Left lobe of liver (tissue), 2 donors: ENCODE measurements at regions not wholly inside any gene's neighbourhood (a gene's known extent, or its start where the extent isn't known, plus 50 kb on each side); places are given as distances from the start of the nearest gene placed in this dataset.
"Not testable (repeated sequence)": the region's sequence is repeated elsewhere in the genome, so short reads cannot be mapped to it uniquely, and the experiment has no call there.

Source experiments
- ATAC-seq: fragments of 200-7000 bp; cut with Tn5 transposase; one replicate; pipeline ENCODE4 v1.9.1; 2020; ENCODE audit warnings: mild to moderate bottlenecking, moderate library complexity
- DNase-seq: peaks from one replicate; pipeline ENCODE4 v3.0.0-alpha.2; 2020; ENCODE audit warnings: low spot score
- donor health status: DM: no; HTN: no; CAD: no; lungs with moderate emphysema.
- donor health status: DM: no; HTN: yes; CAD: no.

DNA sequence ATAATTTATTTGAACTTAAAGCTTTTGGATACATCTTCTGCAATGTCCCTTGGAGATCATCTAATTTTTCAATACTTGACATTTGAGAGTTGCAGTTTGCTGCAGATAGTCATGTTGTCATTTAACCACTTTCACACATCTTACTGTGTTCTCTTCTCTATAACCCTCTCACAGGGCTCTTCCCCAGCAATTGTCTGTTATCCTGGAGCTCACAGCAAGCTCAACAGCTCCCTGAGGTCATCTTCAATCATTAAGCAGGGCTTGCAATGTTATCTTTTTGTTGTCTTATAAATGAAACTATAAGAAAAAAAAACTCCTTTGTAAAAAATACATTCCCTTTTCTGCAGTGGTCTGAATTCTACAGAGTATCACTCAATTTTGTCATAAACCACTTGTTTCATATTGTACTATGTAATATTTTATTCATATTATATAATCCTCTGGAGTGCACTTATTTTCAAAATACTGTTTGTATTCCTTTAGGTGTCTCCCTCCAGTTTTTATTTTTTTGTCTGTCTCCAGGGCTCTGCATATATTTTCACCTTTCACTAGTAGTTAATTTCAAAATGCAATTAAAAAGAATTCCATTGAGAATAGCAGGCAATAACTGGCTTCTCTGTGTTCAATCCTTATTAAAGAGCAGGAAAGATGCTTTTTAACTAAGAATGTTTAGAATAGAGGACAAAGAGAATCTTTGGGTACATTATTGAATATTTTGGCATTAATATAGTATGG, 106.3 kb upstream of the ARSJ start:
- DNase-seq (no peak), ATAC-seq (no peak)

DNA sequence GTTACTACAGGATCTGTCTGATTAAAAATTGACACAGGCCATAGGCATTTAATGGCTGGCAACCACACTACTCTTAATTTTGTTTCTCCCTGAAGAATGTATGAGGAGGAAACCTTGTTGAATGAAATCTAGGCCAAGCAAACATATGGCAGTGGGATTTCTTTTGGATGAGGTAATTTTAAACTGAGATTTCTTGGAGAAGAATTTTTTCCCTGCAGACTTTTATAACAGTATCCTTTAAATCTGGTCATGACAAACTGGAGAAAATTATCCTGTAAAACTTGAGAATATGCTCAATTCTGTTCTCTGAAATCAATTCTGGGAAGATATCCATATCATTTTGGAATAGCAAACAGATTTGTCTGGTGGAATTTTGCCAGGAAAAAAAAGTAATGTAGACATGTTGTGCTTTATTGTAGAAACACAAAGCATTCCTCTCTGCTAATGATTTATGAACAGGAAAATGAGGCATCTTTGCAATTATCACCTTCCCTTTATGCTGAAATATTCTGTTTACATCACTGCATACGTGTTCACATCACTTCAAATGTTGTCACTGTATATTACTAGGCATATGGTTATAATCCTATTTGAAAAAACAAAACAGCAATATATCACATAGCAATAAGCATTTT, 108.3 kb upstream of the ARSJ start:
- ATAC-seq = no peak
- DNase-seq = no peak

DNA sequence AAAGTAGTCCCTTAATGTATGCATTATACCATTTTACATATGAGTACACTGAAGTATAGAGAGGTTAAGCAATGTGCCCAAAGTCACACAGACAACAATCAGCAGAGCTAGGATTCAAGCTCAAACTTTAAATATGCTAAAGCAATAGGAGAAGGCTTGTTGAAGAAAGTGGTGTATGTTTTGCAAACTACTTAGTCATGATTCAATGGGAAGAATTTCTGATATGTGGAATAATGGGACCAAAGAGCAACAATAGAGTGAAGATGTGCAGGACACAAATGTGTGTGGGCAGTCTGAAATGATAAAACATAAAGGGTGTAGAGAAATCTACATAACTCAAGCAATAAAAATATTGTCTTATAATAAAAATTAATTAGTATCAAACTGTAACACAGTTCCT, 109.0 kb upstream of the ARSJ start:
- no peak for ATAC-seq
- DNase-seq = no peak

DNA sequence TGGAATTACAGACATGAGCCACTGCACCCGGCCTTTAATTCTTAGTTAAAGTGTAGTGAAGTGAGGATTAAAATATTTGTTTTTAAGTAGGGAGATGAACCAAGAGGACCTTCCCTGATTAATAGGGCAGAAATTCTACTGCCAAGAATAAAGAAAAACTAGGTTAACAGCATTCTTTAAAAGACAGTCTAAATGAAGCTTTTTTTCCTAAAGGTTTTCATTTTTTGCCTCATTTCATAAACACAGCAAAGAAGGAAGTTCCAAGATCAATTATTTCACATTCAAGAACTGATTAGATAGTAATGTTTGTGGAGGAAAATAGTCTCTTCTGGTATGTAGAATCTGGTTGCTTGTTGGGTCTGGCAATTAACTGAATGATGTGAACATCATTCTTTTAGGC, 112.1 kb upstream of the ARSJ start:
- DNase-seq = no peak
- no peak for ATAC-seq

DNA sequence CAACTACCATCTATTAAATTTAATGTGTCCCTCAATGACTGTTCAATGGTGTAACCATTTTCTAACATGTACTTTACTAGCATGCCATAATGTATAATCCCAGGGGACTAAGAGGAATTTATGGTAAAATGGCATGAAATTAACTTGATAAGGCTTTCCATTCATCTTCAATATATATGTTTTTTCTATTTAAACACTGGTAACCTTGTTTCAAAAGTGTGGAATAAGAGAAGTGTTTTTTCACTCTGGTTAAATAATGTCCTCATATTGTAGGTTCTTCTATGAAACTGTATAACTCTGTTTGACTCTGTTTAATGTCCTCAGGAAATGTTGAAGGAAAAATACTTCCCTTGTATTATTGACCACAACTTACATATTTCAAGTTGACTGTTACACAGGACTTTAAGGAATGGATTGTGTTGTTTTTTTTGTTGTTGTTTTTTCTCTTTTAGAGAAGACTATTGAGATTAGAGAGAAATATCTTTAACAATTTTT, 113.8 kb upstream of the ARSJ start:
- no peak for ATAC-seq
- no peak for DNase-seq

DNA sequence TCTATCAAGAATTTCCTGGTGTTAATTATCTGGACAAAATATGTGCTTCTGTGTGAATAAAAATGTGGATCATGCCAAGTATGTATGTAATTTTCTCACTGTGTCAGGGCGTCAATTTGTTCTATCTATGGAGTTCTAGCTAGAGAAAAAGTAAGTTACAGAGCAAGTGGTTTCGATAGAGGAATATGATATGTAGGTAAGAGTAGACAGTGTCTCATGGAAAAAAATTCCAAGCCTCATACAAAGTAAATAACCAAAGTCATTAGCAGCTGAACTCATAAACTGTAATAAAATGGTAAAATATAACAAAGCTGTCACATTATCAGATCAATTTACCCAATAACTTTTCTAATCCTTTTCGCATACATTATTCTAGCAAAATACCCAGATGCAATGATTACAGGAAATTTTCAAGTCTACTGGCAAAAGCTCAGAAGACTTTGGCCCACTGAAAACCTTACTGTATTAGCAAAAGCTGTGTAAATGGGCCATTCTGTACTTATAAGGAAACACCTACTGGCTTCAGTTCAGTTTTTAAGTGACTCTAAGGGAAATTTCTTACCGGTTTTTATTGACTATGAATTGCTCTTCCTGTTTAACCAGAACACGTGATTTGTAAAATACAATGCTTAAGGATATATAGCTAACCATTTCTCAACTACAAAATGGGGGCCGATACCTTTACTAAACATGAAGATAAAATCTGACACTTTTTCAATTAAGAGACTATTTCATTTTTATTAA, 121.0 kb upstream of the ARSJ start:
- no peak for ATAC-seq
- DNase-seq = no peak

GRCh38 chr4:114103908-114104307, 124.5 kb upstream of the ARSJ start:
- DNase-seq = no peak
- no peak for ATAC-seq

GRCh38 chr4:114108869-114109268, 129.4 kb upstream of the ARSJ start:
- ATAC-seq (no peak), DNase-seq (no peak)

GRCh38 chr4:114109776-114110175, 130.3 kb upstream of the ARSJ start:
- no peak for DNase-seq
- no peak for ATAC-seq

DNA sequence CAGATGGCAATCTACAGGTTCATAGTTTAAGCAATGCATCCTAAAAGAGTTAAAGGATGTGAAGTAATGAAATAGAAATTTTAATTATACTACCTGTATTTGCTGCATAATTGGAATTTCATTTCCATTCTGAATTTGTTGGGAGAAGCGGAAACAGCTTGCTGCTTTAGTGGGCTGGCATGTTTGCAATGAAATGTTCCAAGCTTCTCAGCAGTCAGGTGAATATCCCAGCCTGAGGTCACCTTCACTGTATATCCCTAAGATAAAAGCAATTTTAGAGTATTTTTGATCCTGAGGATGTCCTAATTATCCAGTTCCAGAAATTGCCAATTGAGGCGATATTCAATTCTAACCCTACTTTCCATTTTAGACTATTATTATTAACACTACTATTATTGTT, 136.1 kb upstream of the ARSJ start:
- DNase-seq = no peak
- ATAC-seq = no peak

DNA sequence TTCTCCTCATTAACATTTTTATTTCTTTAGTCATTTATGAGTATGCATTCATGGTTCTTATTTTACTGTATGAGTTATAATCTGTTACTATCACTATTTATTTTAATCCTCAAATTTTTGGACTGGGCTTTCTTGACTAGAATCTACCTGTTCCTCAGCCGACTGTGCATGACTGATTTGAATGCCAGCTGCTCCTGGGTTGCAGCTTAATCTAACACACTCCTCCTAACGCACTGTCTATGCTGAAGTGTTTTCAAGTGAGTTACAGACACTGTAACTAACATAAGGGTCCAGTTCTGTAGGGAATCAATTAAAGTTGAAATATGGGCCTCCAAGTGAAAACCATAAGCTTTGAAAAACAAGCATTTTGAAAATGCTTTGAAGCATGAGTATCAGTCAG, 137.4 kb upstream of the ARSJ start:
- no peak for ATAC-seq
- DNase-seq = no peak

- DNase-seq (no peak), ATAC-seq (no peak)
These were observed 141.8 kb upstream of the ARSJ start for GRCh38 chr4:114121221-114121620.

- DNase-seq = no peak
- no peak for ATAC-seq
These were observed 152.8 kb upstream of the ARSJ start for GRCh38 chr4:114132199-114132598.

DNA sequence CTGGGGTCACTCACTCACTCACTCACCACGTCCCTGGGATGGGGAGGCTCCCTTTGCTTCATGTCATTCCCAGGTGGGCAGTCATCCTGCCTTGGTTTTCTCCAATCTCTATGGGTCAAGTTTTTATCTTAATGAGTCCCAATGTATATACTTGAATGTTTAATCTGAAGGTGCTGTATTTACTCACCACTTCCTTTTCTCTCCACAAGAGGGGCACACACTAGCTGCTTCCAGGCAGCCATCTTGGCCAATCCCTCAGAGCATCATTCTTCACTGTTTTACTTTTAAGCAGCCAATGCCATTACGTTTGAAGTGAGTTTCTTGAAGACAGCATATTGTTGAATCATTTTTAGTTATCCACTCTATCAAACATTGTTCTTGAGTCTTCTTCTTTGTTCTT, 153.4 kb upstream of the ARSJ start:
- ATAC-seq = no peak

GRCh38 chr4:114136069-114136468, 156.6 kb upstream of the ARSJ start:
- DNase-seq = no peak
- ATAC-seq = no peak

More for the DNA sequence above, 153.4 kb upstream of the ARSJ start:
- no peak for DNase-seq

DNA sequence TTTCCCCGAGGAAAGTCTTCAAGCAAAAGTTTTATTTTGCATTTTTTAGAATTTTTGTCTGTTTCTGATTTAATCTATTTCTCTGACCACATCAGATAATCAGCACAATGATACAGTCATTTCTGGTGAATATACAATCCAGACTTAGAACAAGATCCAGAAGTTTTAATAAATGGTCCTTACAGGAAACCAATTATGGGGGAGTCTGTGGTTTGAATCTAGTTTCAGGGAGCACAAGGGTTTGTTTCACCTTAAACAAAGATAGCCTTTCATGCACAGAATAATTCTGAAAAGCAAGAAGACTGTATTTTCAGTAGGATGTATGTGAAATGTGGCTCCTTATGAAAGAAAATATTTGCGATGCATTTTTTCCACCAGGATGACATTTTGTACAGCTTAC, 158.5 kb upstream of the ARSJ start:
- no peak for DNase-seq
- ATAC-seq = no peak

DNA sequence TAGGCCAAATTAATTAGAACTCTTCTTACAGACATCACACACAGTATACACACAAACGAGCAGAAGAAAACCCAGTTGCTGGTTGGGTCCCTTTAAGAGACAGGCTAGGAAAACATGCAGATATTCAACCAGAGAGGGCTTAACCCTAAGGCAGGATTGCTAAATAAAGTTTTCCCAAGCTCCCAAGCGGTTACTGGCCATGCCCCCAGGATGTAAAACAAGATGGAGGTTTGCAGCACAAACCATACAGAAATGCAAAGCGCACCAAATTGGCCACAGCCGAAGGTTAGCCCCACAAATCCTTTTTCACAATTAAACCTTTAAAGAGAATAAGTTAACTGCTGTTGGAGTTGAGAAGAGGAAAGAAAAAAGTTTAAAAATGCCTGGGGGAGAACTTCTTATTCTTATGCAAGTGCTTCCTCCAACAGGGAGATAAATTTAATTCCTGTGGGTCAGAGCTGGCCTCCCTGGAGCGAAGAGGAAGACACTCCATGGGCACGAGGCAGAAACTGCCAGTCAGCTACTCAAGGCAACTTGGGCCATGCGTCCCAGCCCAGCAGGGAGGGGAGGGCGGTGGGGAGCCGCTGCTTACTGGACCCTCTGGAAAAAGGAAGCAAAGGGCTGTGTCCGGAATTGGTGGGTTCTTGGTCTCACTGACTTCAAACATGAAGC, 167.6 kb upstream of the ARSJ start:
- DNase-seq (no peak), ATAC-seq (no peak)

GRCh38 chr4:114147619-114148208, 168.3 kb upstream of the ARSJ start:
- not testable (repeated sequence) for DNase-seq, ATAC-seq

DNA sequence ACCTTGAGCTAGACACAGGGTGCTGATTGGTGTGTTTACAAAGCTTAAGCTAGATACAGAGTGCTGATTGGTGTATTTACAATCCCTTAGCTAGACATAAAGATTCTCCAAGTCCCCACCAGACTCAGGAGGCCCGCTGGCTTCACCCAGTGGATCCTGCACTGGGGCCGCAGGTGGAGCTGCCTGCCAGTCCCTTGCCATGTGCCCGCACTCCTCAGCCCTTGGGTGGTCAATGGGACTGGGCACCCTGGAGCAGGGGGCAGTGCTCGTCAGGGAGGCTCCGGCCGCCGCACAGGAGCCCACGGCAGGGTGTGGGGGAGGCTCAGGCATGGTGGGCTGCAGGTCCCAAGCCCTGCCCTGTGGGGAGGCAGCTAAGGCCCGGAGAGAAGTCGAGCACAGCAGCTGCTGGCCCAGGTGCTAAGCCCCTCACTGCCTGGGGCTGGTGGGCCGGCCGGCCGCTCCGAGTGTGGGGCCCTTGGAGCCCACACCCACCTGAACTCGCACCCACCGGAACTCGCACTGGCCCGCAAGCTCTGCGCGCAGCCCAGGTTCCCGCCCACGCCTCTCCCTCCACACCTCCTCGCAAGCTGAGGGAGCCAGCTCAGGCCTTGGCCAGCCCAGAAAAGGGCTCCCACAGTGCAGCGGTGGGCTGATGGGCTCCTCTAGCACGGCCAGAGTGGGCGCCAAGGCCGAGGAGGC, 169.1 kb upstream of the ARSJ start:
- ATAC-seq, DNase-seq: not testable (repeated sequence)

DNA sequence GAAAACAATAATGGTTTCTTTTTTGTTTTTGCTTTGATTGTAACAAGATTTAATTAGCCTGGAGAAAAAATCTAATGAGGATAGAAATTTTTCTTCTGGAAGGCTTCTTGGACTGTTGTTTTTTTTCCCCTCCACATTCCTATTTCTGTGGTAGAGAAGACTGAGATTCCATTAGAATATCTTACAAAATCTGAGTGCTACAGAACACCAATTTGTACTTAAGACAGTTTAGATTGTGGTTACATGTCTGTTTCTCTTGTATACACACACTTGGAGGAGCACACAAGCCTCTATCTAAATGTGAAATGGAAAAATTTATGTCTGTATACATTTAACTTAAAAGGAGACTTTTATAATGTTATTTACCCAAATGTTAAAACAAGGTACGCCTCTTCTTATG, 176.9 kb upstream of the ARSJ start:
- no peak for DNase-seq
- no peak for ATAC-seq
